GM23338 (cell line): ENCODE measurements at regions not wholly inside any gene's neighbourhood (a gene's known extent, or its start where the extent isn't known, plus 50 kb on each side); places are given as distances from the start of the nearest gene placed in this dataset.

Experiments
- ATAC-seq: fragments of 200-7000 bp; cut with Tn5 transposase; 3 replicates; pipeline ENCODE4 v1.9.1; 2020
- DNase-seq: peaks from one replicate; pipeline ENCODE4 v3.0.0-alpha.2; 2015; ENCODE audit warnings: low spot score
- H2AFZ ChIP-seq: fragments of 200-600 bp; sonication (generic); 2 replicates; pipeline ENCODE4 v1.8.0; 2016; ENCODE audit warnings: antibody characterized with exemption, mild to moderate bottlenecking, moderate library complexity
- H3F3A ChIP-seq: fragments of 200-600 bp; sonication (generic); replicated peaks from 2 replicates; pipeline ENCODE4 v1.8.0; 2017; ENCODE audit warnings: antibody characterized with exemption, mixed run types, low read depth
- H3K27ac ChIP-seq: fragments of 200-600 bp; sonication (generic); 2 replicates; pipeline ENCODE4 v1.6.1; 2016; ENCODE audit warnings: low read depth
- H3K27me3 ChIP-seq: fragments of 200-600 bp; sonication (generic); 2 replicates; pipeline ENCODE4 v1.8.0; 2016; ENCODE audit warnings: mild to moderate bottlenecking, mixed run types, moderate library complexity; ENCODE audit not compliant: insufficient read depth
- H3K36me3 ChIP-seq: fragments of 200-600 bp; sonication (generic); 2 replicates; pipeline ENCODE4 v1.8.0; 2016; ENCODE audit warnings: mild to moderate bottlenecking; ENCODE audit not compliant: insufficient read depth
- H3K4me1 ChIP-seq: fragments of 200-600 bp; sonication (generic); 2 replicates; pipeline ENCODE4 v1.8.0; 2016; ENCODE audit warnings: mild to moderate bottlenecking, moderate library complexity; ENCODE audit not compliant: insufficient read depth
- H3K4me2 ChIP-seq: fragments of 200-600 bp; sonication (generic); 2 replicates; pipeline ENCODE4 v1.7.1; 2017; ENCODE audit warnings: mixed run types
- H3K4me3 ChIP-seq: fragments of 200-600 bp; sonication (generic); 2 replicates; pipeline ENCODE4 v1.6.1; 2016; ENCODE audit warnings: mixed run types
- H3K79me2 ChIP-seq: fragments of 200-600 bp; sonication (generic); replicated peaks from 2 replicates; pipeline ENCODE4 v1.8.0; 2017; ENCODE audit warnings: mild to moderate bottlenecking; ENCODE audit not compliant: insufficient read depth
- H3K9me2 ChIP-seq: fragments of 200-600 bp; sonication (generic); 2 replicates; pipeline ENCODE4 v1.8.0; 2017; ENCODE audit not compliant: insufficient read depth
- H4K20me1 ChIP-seq: fragments of 200-600 bp; sonication (generic); replicated peaks from 2 replicates; pipeline ENCODE4 v1.8.0; 2017; ENCODE audit warnings: mild to moderate bottlenecking; ENCODE audit not compliant: insufficient read depth
- H3K27ac Mint-ChIP-seq: 2 replicates; pipeline ENCODE4 v1.8.0; 2020; ENCODE audit warnings: inconsistent platforms, mild to moderate bottlenecking, moderate library complexity, mixed read lengths
- H3K27me3 Mint-ChIP-seq: 3 replicates; pipeline ENCODE4 v1.8.0; 2022; ENCODE audit warnings: low read depth, mild to moderate bottlenecking, moderate library complexity, mixed read lengths, inconsistent platforms; ENCODE audit not compliant: insufficient read depth, poor library complexity
- H3K36me3 Mint-ChIP-seq: 3 replicates; pipeline ENCODE4 v1.8.0; 2021; ENCODE audit warnings: low read depth, mild to moderate bottlenecking, inconsistent platforms, moderate library complexity, mixed read lengths
- H3K4me1 Mint-ChIP-seq: 3 replicates; pipeline ENCODE4 v1.8.0; 2020; ENCODE audit warnings: mild to moderate bottlenecking, inconsistent platforms, mixed read lengths
- H3K4me3 Mint-ChIP-seq: 3 replicates; pipeline ENCODE4 v1.8.0; 2021; ENCODE audit warnings: moderate library complexity, mild to moderate bottlenecking, inconsistent platforms, mixed read lengths
- H3K9me3 Mint-ChIP-seq: 3 replicates; pipeline ENCODE4 v1.8.0; 2020; ENCODE audit warnings: moderate library complexity, mild to moderate bottlenecking, inconsistent platforms, mixed read lengths
- CREB1 ChIP-seq: fragments of 250-450 bp; sonication (Bioruptor Pico); IDR thresholded peaks from 2 replicates; pipeline ENCODE4 v1.5.0; 2020; ENCODE audit warnings: low read depth, mild to moderate bottlenecking, moderate library complexity
- CTCF ChIP-seq, 2 experiments: fragments of 200-600 bp in 1 of 2; sonication (generic) in 1 of 2; conservative IDR thresholded peaks; 2 replicates each; pipeline versions ENCODE4 v1.5.1 to v1.6.1; 2016 to 2017; ENCODE audit warnings: antibody characterized with exemption in 2 of 2, low read depth in 2 of 2, mild to moderate bottlenecking in 2 of 2, moderate library complexity in 1 of 2
- ETS1 ChIP-seq: IDR thresholded peaks from 2 replicates; pipeline ENCODE4 v1.6.1; 2016; ENCODE audit warnings: antibody characterized with exemption
- EZH2 ChIP-seq: fragments of 200-600 bp; sonication (generic); IDR thresholded peaks from one replicate; pipeline ENCODE4 v1.8.0; 2017; ENCODE audit warnings: antibody characterized with exemption, mild to moderate bottlenecking, low read depth; ENCODE audit not compliant: unreplicated experiment
- EZH2phosphoT487 ChIP-seq: fragments of 200-600 bp; sonication (generic); IDR thresholded peaks from one replicate; pipeline ENCODE4 v1.8.1; 2018; ENCODE audit warnings: antibody characterized with exemption; ENCODE audit not compliant: unreplicated experiment
- JUNB ChIP-seq: IDR thresholded peaks from one replicate; pipeline ENCODE4 v1.6.1; 2016; ENCODE audit warnings: antibody characterized with exemption; ENCODE audit not compliant: unreplicated experiment
- NANOG ChIP-seq: IDR thresholded peaks from 2 replicates; pipeline ENCODE4 v1.6.1; 2016; ENCODE audit warnings: antibody characterized with exemption, borderline replicate concordance
- POLR2AphosphoS5 ChIP-seq: IDR thresholded peaks from 2 replicates; pipeline ENCODE4 v1.6.1; 2016; ENCODE audit warnings: antibody characterized with exemption, low read depth
- STAT1 ChIP-seq: IDR thresholded peaks from one replicate; pipeline ENCODE4 v1.6.1; 2016; ENCODE audit warnings: antibody characterized with exemption; ENCODE audit not compliant: unreplicated experiment
- ZNF114 ChIP-seq: fragments of 250-450 bp; sonication (Bioruptor Pico); IDR thresholded peaks from 2 replicates; pipeline ENCODE4 v1.5.0; 2020; ENCODE audit warnings: mild to moderate bottlenecking, moderate library complexity
- ZNF331 ChIP-seq: fragments of 250-450 bp; sonication (Bioruptor Pico); IDR thresholded peaks from 2 replicates; pipeline ENCODE4 v1.5.0; 2020; ENCODE audit warnings: low read depth, mild to moderate bottlenecking, moderate library complexity
- TF ChIP-seq, protein P1 (sequence below): fragments of 250-450 bp; sonication (Bioruptor Pico); IDR thresholded peaks from 2 replicates; pipeline ENCODE4 v1.5.0; 2020; ENCODE audit warnings: mild to moderate bottlenecking, moderate library complexity
- TF ChIP-seq, protein P2 (sequence below): IDR thresholded peaks from one replicate; pipeline ENCODE4 v1.6.1; 2018; ENCODE audit warnings: antibody characterized with exemption; ENCODE audit not compliant: unreplicated experiment

GRCh38 chr12:13503094-13503835 lies 306.7 kb downstream of the EMP1 start:
- Histone ChIP-seq H2AFZ (no peak overlapping the region), H3K36me3 (no peaks in the 10 kb centered on the region), H3K27ac (no peak overlapping the region), H3K4me1 (peaks cover 9% of the 10 kb centered on the region), H3K9me2 (peaks cover 9% of the 10 kb centered on the region; the same call in 1 of the 2 replicates), H4K20me1 (no peaks in the 10 kb centered on the region), H3K79me2 (no peaks in the 10 kb centered on the region), H3K4me3 (no peak overlapping the region), H3K27me3 (no peaks in the 10 kb centered on the region), H3K4me2 (no peak overlapping the region), H3F3A (no peaks in the 10 kb centered on the region)
- Mint-ChIP-seq H3K27me3 (peaks cover 6% of the 10 kb centered on the region), H3K27ac (no peak overlapping the region), H3K4me3 (no peak overlapping the region), H3K4me1 (peaks cover 6% of the 10 kb centered on the region; the same call in 2 of the 3 replicates), H3K9me3 (no peaks in the 10 kb centered on the region), H3K36me3 (no peaks in the 10 kb centered on the region)
- no peak for ATAC-seq
- no peak for DNase-seq
- TF ChIP-seq CTCF (conservative IDR thresholded peaks at IDR 0.05; ENCODE audit: low read depth in 2 of 2) = no peak
- TF ChIP-seq, protein P1, sequence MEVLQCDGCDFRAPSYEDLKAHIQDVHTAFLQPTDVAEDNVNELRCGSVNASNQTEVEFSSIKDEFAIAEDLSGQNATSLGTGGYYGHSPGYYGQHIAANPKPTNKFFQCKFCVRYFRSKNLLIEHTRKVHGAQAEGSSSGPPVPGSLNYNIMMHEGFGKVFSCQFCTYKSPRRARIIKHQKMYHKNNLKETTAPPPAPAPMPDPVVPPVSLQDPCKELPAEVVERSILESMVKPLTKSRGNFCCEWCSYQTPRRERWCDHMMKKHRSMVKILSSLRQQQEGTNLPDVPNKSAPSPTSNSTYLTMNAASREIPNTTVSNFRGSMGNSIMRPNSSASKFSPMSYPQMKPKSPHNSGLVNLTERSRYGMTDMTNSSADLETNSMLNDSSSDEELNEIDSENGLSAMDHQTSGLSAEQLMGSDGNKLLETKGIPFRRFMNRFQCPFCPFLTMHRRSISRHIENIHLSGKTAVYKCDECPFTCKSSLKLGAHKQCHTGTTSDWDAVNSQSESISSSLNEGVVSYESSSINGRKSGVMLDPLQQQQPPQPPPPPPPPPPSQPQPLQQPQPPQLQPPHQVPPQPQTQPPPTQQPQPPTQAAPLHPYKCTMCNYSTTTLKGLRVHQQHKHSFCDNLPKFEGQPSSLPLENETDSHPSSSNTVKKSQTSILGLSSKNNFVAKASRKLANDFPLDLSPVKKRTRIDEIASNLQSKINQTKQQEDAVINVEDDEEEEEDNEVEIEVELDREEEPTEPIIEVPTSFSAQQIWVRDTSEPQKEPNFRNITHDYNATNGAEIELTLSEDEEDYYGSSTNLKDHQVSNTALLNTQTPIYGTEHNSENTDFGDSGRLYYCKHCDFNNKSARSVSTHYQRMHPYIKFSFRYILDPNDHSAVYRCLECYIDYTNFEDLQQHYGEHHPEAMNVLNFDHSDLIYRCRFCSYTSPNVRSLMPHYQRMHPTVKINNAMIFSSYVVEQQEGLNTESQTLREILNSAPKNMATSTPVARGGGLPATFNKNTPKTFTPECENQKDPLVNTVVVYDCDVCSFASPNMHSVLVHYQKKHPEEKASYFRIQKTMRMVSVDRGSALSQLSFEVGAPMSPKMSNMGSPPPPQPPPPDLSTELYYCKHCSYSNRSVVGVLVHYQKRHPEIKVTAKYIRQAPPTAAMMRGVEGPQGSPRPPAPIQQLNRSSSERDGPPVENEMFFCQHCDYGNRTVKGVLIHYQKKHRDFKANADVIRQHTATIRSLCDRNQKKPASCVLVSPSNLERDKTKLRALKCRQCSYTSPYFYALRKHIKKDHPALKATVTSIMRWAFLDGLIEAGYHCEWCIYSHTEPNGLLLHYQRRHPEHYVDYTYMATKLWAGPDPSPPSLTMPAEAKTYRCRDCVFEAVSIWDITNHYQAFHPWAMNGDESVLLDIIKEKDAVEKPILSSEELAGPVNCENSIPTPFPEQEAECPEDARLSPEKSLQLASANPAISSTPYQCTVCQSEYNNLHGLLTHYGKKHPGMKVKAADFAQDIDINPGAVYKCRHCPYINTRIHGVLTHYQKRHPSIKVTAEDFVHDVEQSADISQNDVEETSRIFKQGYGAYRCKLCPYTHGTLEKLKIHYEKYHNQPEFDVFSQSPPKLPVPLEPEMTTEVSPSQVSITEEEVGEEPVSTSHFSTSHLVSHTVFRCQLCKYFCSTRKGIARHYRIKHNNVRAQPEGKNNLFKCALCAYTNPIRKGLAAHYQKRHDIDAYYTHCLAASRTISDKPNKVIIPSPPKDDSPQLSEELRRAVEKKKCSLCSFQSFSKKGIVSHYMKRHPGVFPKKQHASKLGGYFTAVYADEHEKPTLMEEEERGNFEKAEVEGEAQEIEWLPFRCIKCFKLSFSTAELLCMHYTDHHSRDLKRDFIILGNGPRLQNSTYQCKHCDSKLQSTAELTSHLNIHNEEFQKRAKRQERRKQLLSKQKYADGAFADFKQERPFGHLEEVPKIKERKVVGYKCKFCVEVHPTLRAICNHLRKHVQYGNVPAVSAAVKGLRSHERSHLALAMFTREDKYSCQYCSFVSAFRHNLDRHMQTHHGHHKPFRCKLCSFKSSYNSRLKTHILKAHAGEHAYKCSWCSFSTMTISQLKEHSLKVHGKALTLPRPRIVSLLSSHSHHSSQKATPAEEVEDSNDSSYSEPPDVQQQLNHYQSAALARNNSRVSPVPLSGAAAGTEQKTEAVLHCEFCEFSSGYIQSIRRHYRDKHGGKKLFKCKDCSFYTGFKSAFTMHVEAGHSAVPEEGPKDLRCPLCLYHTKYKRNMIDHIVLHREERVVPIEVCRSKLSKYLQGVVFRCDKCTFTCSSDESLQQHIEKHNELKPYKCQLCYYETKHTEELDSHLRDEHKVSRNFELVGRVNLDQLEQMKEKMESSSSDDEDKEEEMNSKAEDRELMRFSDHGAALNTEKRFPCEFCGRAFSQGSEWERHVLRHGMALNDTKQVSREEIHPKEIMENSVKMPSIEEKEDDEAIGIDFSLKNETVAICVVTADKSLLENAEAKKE = no peak
- no peak for TF ChIP-seq EZH2
- TF ChIP-seq EZH2phosphoT487 = no peak
- no peak for TF ChIP-seq ZNF114
- TF ChIP-seq STAT1 = no peak
- no peak for TF ChIP-seq NANOG
- no peak for TF ChIP-seq JUNB
- TF ChIP-seq, protein P2, sequence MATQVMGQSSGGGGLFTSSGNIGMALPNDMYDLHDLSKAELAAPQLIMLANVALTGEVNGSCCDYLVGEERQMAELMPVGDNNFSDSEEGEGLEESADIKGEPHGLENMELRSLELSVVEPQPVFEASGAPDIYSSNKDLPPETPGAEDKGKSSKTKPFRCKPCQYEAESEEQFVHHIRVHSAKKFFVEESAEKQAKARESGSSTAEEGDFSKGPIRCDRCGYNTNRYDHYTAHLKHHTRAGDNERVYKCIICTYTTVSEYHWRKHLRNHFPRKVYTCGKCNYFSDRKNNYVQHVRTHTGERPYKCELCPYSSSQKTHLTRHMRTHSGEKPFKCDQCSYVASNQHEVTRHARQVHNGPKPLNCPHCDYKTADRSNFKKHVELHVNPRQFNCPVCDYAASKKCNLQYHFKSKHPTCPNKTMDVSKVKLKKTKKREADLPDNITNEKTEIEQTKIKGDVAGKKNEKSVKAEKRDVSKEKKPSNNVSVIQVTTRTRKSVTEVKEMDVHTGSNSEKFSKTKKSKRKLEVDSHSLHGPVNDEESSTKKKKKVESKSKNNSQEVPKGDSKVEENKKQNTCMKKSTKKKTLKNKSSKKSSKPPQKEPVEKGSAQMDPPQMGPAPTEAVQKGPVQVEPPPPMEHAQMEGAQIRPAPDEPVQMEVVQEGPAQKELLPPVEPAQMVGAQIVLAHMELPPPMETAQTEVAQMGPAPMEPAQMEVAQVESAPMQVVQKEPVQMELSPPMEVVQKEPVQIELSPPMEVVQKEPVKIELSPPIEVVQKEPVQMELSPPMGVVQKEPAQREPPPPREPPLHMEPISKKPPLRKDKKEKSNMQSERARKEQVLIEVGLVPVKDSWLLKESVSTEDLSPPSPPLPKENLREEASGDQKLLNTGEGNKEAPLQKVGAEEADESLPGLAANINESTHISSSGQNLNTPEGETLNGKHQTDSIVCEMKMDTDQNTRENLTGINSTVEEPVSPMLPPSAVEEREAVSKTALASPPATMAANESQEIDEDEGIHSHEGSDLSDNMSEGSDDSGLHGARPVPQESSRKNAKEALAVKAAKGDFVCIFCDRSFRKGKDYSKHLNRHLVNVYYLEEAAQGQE = no peak
- no peak for TF ChIP-seq ZNF331 (CRISPR knock-in tag)
- no peak for TF ChIP-seq CREB1 (CRISPR knock-in tag)
- no peak for TF ChIP-seq POLR2AphosphoS5
- no peak for TF ChIP-seq ETS1
